Erythroblast (primary cell): ENCODE measurements at regions not wholly inside any gene's neighbourhood (a gene's known extent, or its start where the extent isn't known, plus 50 kb on each side); places are given as distances from the start of the nearest gene placed in this dataset.
A peak's percentile ranks its signal among the peaks of the same experiment; 100 is the strongest.

Experiments used
- DNase-seq, 2 experiments: peaks; one replicate each; lab custom pipeline; 2025; lab: John Stamatoyannopoulos, UW
- GATA1 ChIP-seq: IDR thresholded peaks from 2 replicates; pipeline ENCODE4 v1.6.1; 2011; ENCODE audit warnings: low read depth, mild to moderate bottlenecking, control low read depth, low read length, moderate library complexity
- POLR2A ChIP-seq: IDR thresholded peaks from 2 replicates; pipeline ENCODE4 v1.6.1; 2011; ENCODE audit warnings: mild to moderate bottlenecking, low read length

DNA sequence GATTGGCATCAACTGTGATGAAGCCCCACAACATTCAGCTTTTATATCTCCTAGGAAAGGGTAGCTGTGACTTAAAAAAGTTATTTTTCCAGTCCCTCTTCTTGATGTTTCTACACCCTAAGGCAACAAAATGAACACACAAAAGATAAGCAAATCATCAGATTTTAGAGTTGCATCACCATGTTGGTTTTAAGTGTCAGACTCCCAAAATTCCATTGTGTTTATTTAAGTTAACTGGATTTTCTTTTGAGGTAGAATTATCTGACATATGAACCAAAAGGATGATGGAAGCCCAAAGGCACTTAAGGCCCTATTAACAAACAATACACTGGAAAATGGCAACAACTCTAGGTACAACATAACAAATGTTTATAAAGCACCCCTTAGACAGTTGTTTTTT lies 261.7 kb upstream of the SLC39A10 start:
- DNase-seq, result no peak
- TF ChIP-seq GATA1, result no peak
- no peak for TF ChIP-seq POLR2A

DNA sequence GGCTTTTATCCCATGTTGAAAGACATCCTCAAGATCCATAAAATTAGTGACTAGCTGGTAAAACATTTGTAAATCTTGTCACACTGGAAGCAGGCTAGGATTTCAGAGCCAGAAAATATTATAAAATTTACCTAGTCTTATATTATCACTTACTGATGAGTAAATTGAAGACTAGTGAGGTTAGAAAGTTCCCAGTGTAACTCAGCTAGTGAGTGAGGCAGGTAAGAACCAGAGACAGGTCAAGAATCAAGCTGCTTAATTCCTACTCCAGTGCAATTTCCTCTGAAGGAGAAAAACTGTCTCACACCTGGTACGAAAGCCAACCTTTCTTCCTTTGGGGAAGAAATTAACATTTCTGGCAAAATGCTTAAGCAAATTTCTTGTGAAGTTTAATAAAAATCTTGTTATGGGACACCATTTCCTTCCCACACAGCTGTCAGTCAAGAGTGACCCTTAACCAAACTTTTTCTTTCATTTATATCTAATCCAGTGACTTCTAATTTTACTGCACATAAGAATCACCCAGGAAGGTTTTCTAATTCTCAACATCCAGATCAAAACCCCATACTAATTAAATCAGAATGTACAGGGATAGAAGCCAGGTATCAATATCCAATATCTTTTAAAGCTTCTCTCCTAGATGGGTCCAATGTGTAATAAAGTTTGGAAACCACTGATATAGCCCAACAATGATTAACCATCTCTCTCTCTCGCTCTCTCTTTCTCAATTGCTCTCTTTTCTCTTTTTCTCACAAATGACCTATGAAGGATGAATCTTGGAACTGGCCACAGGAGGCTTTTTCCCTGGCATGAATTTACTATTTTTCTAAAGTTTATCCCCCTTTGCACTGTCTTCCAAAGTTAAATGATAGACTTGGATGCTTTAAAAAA lies 264.3 kb upstream of the SLC39A10 start:
- TF ChIP-seq GATA1, result no peak

DNA sequence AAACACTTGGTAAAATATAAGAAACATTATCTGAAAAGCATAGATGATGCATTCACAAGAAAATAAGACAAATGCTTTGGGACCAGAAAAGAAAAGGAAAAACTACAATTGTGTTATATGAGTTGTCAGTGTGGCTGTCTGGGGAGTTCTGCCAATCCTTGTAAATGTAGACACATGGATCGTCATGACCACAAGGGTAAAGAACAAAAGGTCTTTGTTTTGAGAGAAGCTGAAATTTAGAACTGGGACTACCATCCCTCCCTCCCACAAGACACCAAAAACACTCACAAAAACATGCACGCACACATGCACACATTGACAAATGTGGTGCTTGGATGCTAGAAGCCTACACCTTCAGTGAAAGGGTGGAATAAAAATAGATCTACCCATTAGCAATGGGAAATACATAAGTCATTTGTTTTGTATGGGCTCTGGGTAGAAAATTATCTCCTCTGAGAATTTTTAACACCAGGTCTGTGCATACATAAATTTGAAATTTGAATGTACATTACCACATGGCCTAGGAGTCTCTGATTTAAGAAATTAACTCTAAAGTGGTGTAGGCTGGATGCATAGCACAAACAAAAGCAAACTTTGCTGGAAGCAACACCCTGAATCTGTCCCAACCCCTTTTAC lies 266.2 kb upstream of the SLC39A10 start:
- TF ChIP-seq GATA1, result no peak
- TF ChIP-seq POLR2A, result no peak
- DNase-seq, result no peak

More for the DNA sequence above, 264.3 kb upstream of the SLC39A10 start:
- DNase-seq, result no peak

DNA sequence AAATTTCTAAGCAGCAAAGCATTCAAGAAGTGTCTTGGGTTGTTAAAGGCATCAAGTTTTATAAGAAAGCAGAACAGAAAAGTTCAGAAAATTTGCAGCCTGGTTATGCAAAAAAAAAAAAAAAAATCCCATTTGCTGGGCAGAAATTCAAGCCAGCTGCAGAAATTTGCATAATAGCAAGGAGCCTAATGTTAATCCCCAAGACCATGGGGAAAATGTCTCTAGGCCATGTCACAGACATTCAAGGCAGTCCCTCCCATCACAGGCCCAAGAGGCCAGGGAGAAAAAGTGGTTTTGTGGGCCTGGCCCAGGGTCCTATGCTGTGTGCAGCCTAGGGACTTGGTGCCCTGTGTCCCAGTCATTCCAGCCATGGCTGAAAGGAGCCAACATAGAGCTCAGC lies 269.0 kb upstream of the SLC39A10 start:
- TF ChIP-seq GATA1 (no peak), POLR2A (no peak)
- DNase-seq, result no peak

DNA sequence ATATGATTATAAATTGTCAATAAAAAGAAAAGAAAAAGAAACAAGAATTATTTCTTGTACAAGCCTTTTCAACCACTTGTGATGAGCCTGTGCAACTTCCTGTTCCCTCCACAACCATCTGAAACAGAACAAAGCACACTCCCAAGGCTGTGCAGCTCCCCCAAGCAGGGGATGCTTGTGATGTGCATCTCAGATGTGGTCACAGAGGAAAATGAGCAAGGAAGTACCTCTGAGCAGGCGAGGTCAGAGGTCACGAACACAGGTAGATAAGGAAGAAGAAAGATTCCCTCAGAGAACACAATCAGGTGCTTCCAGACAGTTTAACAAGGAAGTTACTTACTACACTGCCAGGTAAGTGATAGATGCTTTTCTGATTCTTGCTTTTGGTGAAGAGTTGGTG lies 274.8 kb upstream of the SLC39A10 start:
- TF ChIP-seq POLR2A (no peak), GATA1 (no peak)
- no peak for DNase-seq

DNA sequence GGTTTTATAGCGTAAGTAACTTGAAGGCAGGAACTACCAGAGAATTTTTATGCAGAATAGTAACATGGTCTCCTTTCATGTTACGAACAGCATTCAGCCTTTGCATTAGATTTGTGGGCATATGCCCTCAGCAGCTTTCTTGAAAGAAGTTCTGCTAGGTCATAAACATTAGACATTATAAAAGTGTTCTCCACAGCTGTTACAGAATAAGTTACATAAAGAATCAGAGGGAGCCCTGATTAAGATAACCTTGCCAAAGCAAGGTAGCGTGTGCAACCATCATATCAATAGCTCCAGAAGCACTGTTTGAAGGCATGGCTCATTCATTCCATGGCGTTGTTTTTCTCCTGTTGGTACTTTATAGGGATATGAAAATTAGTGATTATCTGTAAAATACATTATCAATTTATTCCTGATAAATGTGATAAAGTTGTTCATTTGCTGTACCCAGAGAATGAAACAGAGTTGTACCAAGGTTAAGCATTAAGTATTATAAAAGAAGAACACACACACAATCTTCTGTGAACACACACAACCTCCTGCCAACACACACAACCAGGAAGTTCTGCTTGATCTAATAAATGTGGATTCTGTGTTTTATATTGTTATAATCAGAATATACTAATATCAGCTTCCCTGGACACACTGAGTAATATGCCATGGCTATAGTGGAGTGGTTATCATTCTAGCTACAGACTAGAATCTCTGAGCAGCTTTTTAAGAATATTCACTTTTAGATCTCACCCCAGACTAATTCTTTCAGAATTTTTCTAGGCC lies 286.7 kb upstream of the SLC39A10 start:
- no peak for DNase-seq
- TF ChIP-seq GATA1, result no peak

DNA sequence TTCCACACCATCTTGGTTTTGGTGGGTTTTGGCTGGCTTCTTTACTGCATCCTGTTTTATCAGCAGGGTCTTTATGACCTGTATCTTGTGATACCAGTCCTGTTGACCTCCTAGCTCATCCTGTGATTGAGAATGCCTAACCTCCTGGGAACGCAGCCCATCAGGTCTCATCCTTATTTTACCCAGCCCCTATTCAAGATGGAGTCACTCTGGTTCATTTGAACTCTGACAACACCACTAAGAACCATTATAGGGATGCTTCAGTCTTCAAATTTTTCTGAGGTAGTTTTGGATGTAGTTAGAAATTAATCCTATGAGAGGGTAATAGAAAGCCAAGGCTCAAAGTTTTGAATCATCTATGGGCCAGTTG lies 287.8 kb upstream of the SLC39A10 start:
- no peak for TF ChIP-seq GATA1
- no peak for TF ChIP-seq POLR2A

DNA sequence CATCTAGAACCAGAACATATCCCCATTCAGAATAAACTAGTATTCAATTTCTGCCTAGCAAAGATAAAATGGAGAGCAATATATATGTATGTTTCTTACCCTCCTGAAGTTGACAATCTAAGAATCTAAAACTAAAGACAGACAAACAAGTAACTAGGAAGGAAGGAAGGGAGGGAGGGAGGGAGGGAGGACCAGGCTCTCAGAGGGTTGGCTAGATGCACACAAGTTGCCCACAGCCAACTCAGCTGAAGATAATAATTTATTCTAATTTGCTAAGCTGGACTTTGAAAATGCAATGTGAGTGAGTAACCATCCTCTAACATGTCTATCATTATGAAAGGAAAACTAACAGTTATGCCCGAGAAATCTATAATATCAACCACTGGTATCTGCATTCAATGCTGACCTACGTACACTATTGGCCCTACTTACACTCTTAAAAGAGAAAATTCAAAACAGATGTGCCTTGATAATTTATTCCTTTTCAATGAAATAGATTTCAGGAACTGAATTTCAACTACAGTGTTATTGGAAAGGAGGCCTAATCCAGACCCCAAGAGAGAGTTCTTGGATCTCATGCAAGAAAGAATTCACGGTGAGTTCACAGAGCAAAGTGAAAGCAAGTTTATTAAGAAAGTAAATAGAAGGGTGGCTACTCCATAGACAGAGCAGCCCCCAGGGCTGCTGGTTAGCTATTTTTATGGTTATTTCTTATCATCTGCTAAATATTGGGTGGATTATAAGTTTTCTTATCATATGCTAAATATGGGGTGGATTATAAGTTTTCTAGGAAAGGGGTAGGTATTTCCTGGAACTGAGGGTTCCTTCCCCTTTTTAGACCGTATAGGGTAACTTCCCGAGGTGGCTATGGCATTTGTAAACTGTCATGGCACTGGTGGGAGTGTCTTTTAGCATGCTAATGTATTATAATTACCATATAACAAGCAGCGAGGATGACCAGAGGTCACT lies 288.5 kb upstream of the SLC39A10 start:
- TF ChIP-seq GATA1, result no peak
- TF ChIP-seq POLR2A, result no peak
- peak; percentile 30 to 59 for DNase-seq

More for the DNA sequence above, 287.8 kb upstream of the SLC39A10 start:
- DNase-seq, result no peak

DNA sequence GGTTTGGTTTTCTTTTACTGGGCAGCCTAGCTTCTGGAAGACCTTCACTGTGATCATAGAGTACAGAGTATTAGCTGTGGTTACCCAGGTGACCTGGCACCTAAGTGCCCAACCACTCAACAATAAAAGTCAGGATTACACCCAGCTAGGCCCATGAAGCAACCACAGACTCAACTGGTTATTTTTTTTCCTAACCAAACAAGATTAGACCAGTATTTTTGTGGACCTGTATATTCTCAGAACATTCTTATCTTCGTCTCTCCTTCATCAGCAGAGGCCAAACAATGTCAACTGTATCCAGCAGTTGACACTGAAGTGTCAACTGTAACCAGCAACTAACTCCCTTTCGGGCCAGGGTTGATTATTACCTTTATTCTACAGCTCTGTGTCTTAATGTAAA lies 289.2 kb upstream of the SLC39A10 start:
- DNase-seq, result peak in 1 of 2 experiments; percentile 13
- no peak for TF ChIP-seq POLR2A

DNA sequence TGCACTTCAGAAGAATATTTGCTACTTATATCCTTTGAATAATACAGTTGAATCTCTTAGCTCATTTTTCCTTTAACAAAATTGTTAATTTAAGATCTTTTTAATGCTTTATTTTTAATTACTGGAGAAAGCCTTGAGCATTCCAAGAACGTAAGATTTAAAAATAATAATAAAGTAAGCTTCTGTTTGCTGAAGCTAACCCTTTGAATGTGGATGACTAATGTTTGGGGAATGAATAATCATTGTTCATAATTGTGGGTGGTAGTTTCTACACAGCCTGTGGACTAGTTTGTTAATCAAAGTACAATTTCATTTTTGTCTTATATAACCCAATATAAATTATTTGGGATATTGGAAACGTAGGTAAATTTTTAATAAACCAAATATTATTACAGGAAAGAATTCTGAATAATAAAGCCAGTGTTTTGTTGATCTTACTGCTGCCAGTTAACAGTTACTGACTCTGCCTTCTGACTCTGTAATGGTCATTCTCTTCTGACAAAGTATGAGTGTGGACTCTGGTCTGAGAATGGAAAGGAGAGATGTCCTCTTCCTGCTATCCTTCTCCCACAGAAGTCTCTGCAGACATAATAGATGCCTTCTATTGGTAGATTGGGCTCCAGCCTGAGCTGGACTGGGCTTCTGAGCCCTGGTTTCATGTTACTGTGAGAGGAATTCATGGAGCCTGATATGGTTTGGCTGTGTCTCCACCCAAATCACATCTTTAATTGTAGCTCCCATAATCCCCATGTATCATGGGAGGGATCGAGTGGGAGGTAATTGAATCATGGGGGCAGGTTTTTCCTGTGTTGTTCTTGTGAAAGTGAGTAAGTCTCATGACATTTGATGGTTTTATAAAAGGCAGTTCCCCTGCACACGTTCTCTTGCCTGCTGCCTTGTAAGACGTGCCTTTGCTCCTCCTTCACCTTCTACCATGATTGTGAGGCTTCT lies 292.7 kb upstream of the SLC39A10 start:
- no peak for DNase-seq

DNA sequence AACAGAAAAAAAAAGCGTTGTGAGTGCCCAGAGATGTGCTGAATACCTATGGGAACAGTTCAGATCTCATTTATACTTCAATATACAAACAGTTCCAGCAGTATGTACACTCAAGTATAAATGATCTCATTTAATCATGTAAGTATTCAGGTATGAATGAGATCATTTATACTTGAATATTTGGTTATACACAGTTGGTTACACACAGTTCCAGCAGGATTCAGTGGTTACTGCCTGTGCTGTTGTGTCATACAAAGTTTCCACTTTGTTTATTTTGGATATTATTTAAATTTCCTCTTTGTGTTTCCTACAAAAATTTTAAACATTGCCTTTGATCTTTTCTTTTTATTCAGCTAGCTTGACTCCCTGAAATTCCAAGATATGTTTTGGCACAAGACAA lies 293.5 kb upstream of the SLC39A10 start:
- no peak for DNase-seq
- no peak for TF ChIP-seq GATA1
- no peak for TF ChIP-seq POLR2A

More for the DNA sequence above, 292.7 kb upstream of the SLC39A10 start:
- TF ChIP-seq POLR2A (no peak), GATA1 (no peak)

DNA sequence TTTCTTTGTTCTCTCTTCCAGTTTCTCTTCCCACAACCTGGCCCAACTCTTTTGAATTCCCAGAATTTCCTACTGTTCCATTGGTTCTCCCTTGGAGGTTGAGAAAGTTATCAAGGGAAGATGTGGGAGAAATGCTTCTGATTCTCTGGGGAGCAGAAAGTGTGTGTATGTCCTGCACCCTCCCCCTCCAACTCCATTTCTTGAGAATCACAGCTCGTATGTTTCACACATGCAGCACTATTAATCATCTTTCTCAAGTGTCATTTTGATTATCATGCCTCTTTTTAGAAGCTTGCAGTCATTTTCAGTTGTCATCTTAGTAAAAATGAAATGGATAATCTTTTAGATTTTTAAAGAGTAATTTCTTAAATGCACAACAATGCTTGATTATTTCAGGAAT lies 296.8 kb upstream of the SLC39A10 start:
- DNase-seq, result no peak
- no peak for TF ChIP-seq POLR2A
- no peak for TF ChIP-seq GATA1
